GM12873 (cell line): ENCODE measurements at regions not wholly inside any gene's neighbourhood (a gene's known extent, or its start where the extent isn't known, plus 50 kb on each side); places are given as distances from the start of the nearest gene placed in this dataset.

Experiments used
- TF ChIP-seq, protein P1 (sequence below): IDR thresholded peaks from 2 replicates; pipeline ENCODE4 v1.5.1; 2012; ENCODE audit warnings: low read depth, mild to moderate bottlenecking, moderate library complexity, low read length, control low read depth; ENCODE audit not compliant: insufficient read depth; ENCODE audit errors: missing control alignments

DNA sequence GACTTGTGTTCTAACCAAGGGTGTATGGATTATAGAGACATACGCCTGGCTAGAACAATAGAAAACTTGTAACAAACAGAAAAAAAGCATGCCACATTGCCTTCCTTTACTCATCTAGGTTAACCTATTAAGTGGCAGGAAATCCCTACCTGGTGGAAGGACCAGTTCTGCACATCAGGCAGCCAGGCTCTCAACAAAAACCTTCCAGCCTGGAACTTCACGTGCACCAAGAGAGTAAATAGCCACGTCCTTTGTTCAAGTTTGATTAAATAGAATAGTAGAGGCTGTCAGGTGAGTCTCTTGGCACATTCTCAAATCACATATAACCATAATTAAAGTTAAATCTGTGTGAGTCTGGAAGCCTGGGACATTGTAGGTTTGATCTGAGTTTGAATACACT lies 85.0 kb upstream of the DPH6 start:
- TF ChIP-seq, protein P1, sequence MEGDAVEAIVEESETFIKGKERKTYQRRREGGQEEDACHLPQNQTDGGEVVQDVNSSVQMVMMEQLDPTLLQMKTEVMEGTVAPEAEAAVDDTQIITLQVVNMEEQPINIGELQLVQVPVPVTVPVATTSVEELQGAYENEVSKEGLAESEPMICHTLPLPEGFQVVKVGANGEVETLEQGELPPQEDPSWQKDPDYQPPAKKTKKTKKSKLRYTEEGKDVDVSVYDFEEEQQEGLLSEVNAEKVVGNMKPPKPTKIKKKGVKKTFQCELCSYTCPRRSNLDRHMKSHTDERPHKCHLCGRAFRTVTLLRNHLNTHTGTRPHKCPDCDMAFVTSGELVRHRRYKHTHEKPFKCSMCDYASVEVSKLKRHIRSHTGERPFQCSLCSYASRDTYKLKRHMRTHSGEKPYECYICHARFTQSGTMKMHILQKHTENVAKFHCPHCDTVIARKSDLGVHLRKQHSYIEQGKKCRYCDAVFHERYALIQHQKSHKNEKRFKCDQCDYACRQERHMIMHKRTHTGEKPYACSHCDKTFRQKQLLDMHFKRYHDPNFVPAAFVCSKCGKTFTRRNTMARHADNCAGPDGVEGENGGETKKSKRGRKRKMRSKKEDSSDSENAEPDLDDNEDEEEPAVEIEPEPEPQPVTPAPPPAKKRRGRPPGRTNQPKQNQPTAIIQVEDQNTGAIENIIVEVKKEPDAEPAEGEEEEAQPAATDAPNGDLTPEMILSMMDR, result no peak

DNA sequence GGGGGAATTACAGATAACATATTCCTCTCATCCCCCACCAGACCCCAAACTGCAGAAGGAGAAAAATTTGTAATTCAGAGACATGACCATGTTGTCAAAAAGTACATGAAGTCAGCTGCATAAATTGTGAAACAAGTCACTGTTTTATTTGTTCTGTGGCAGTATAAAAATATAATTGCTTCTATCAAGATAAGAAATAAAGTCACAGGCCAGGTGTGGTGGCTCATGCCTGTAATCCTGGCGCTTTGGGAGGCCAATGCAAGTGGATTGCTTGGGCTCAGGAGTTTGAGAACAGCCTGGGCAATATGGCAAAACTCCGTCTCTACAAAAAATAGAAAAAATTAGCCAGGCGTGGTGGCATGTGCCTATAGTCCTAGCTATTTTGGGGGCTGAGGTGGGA lies 87.7 kb upstream of the DPH6 start:
- TF ChIP-seq, protein P1, result no peak

DNA sequence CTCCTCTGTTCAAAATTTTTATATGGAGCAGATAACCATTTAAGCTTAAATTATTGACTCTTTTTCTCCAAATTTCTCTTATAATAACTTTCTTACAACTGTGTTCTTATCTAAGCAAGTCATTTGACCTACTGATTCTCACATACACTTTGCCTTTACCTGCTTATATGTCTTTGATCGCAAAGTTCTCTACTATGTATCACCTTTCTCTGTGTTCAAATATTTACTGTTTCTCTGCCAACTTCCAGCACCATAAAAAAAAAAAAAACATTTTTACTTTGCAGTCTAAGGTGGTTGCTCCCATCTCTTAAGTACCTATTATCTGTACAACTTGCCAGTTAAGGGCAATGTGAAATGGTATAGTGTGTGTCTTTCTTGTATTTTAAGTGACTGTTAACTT lies 100.8 kb upstream of the DPH6 start:
- TF ChIP-seq, protein P1, result no peak

DNA sequence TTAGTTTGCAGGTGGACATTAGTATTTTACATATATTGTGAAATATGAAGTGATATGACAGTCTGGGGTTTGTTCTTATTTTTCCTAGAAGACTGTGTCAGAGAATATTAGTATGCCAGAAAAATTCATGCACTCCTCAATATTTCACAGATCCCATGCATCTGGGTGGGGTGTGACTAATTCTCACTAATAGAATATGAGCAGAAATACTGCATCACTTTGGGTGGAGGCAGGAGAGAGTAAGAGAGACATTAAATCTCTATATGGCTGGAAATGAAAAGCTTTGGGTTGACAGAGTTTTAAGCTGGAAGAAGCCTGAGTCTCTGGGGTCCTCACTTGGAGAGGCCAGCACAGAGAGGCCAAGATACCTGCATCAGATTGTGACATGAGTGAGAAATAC lies 101.3 kb upstream of the DPH6 start:
- TF ChIP-seq, protein P1, result no peak

DNA sequence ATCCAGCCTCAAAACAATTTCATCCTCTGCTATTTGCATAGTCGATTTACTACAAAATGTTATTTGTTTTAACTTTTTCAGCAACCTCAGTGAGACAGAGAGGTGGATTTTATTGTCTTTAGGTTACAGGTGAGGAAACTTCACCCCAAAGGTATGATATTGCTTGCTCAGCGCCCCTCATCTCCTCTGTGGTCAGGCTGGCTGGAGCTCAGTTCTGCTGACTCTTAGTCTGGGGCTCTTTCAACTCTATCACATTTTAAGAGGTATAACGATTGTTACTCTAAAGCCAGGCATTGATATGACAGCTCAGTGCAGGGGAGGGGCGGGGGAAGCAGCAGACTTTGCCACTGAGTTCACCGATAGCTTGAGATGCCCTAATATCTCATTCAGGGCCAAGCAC lies 103.0 kb upstream of the DPH6 start:
- TF ChIP-seq, protein P1, result no peak

DNA sequence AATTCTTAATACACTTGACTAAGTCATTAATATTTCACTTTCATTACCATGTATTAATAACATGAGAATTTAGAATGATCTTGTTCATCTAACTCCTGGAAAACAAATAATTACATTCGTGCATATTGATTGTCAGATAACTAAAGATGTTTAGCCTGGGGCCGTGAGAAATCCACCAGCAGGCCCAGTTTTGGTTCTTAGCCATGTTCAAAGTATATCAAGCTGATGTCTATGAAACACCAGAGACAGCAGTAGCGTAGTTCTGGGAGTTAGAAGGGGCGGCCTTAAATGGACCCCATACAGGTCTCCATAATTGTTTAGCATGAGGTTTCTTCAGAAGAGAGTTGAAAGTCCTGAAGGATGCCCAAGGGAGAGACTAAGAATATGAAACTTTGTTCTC lies 103.6 kb upstream of the DPH6 start:
- TF ChIP-seq, protein P1, result no peak

DNA sequence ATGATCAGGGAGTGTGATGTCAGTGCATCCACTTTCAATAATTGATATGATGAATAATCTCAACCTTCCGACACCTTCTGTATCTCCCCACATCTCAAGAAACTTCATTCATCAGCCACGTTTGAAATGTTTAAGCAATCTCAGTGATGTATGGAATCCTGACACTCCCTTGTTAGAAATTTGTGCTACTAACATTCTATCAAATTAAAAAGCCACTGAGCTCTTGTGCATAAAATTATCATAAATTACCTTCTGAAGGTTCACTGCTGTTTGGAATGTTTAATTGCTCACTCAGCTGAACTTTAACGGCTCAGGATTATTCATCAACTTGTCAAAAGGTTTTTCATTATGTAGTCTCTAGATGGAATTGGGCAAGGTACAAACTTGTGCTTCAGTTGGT lies 108.4 kb upstream of the DPH6 start:
- TF ChIP-seq, protein P1, result no peak
